Progenitor cell of endocrine pancreas (in vitro differentiated cells): ENCODE measurements at regions not wholly inside any gene's neighbourhood (a gene's known extent, or its start where the extent isn't known, plus 50 kb on each side); places are given as distances from the start of the nearest gene placed in this dataset.

Experiments
- DNase-seq: peaks from one replicate; pipeline ENCODE4 v3.0.0; 2021; ENCODE audit warnings: low spot score; ENCODE audit not compliant: unreplicated experiment
- H3K27ac Mint-ChIP-seq: 2 replicates; pipeline ENCODE4 v1.8.0; 2021; ENCODE audit warnings: mild to moderate bottlenecking, moderate library complexity, mixed read lengths
- H3K27me3 Mint-ChIP-seq: 2 replicates; pipeline ENCODE4 v1.8.0; 2021; ENCODE audit warnings: mixed read lengths
- H3K36me3 Mint-ChIP-seq: 2 replicates; pipeline ENCODE4 v1.8.0; 2022; ENCODE audit warnings: mixed read lengths; ENCODE audit not compliant: insufficient read depth
- H3K4me1 Mint-ChIP-seq: 2 replicates; pipeline ENCODE4 v1.8.0; 2021; ENCODE audit warnings: low read depth, mixed read lengths
- H3K4me3 Mint-ChIP-seq: 2 replicates; pipeline ENCODE4 v1.8.0; 2021; ENCODE audit warnings: low read depth, mild to moderate bottlenecking, moderate library complexity, mixed read lengths
- H3K9me3 Mint-ChIP-seq: 2 replicates; pipeline ENCODE4 v1.8.0; 2021; ENCODE audit warnings: low read depth, mixed read lengths
- CTCF ChIP-seq: fragments of 200-600 bp; sonication (generic); IDR thresholded peaks from one replicate; pipeline ENCODE4 v1.5.0; 2021; ENCODE audit warnings: antibody characterized with exemption, mild to moderate bottlenecking; ENCODE audit not compliant: unreplicated experiment

GRCh38 chr13:18948664-18949488 is 232.7 kb downstream of the TUBA3C start:
- H3K27ac Mint-ChIP-seq: no peak overlapping the region
- H3K4me3 Mint-ChIP-seq: no peak overlapping the region
- no peak for DNase-seq
- H3K9me3 Mint-ChIP-seq: peaks cover 20% of the 10 kb centered on the region
- TF ChIP-seq CTCF: no peak
- no peaks in the 10 kb centered on the region for H3K27me3 Mint-ChIP-seq
- no peaks in the 10 kb centered on the region for H3K4me1 Mint-ChIP-seq
- peaks cover 1% of the 10 kb centered on the region for H3K36me3 Mint-ChIP-seq

GRCh38 chr13:18948012-18948663 is 233.5 kb downstream of the TUBA3C start:
- Mint-ChIP-seq H3K27ac (no peak overlapping the region), H3K9me3 (peaks cover 17% of the 10 kb centered on the region), H3K36me3 (no peaks in the 10 kb centered on the region), H3K4me1 (no peaks in the 10 kb centered on the region), H3K4me3 (no peak overlapping the region), H3K27me3 (no peaks in the 10 kb centered on the region)
- no peak for DNase-seq
- no peak for TF ChIP-seq CTCF

- H3K27me3 Mint-ChIP-seq: no peaks in the 10 kb centered on the region
- no peak for TF ChIP-seq CTCF
These were observed 234.1 kb downstream of the TUBA3C start for GRCh38 chr13:18947376-18947977.

GRCh38 chr13:18946738-18947137 is 234.9 kb downstream of the TUBA3C start:
- H3K4me3 Mint-ChIP-seq: no peak overlapping the region
- H3K9me3 Mint-ChIP-seq: peaks cover 18% of the 10 kb centered on the region
- H3K27me3 Mint-ChIP-seq: no peaks in the 10 kb centered on the region
- no peak for DNase-seq
- H3K36me3 Mint-ChIP-seq: no peaks in the 10 kb centered on the region
- no peaks in the 10 kb centered on the region for H3K4me1 Mint-ChIP-seq
- no peak for TF ChIP-seq CTCF
- H3K27ac Mint-ChIP-seq: no peak overlapping the region

More at GRCh38 chr13:18947376-18947977, 234.1 kb downstream of the TUBA3C start:
- no peaks in the 10 kb centered on the region for H3K4me1 Mint-ChIP-seq
- no peak for DNase-seq
- no peak overlapping the region for H3K4me3 Mint-ChIP-seq
- no peaks in the 10 kb centered on the region for H3K36me3 Mint-ChIP-seq
- peaks cover 20% of the 10 kb centered on the region for H3K9me3 Mint-ChIP-seq
- no peak overlapping the region for H3K27ac Mint-ChIP-seq

GRCh38 chr13:18944501-18945068 is 237.0 kb downstream of the TUBA3C start:
- no peak overlapping the region for H3K4me3 Mint-ChIP-seq
- no peak for TF ChIP-seq CTCF
- no peaks in the 10 kb centered on the region for H3K36me3 Mint-ChIP-seq
- no peaks in the 10 kb centered on the region for H3K4me1 Mint-ChIP-seq
- no peak for DNase-seq
- H3K27ac Mint-ChIP-seq: no peak overlapping the region
- H3K27me3 Mint-ChIP-seq: no peaks in the 10 kb centered on the region
- peaks cover 13% of the 10 kb centered on the region for H3K9me3 Mint-ChIP-seq
